RWPE2 (cell line): ENCODE measurements at regions not wholly inside any gene's neighbourhood (a gene's known extent, or its start where the extent isn't known, plus 50 kb on each side); places are given as distances from the start of the nearest gene placed in this dataset.

ENCODE experiments used
- ATAC-seq: fragments of 200-7000 bp; cut with Tn5 transposase; 3 replicates; pipeline ENCODE4 v1.9.1; 2021; ENCODE audit warnings: low read depth
- DNase-seq: peaks from one replicate; pipeline ENCODE4 v3.0.0-alpha.2; 2020; ENCODE audit warnings: low spot score
- H3K27ac ChIP-seq: fragments of 450-650 bp; 2 replicates; pipeline ENCODE4 v1.5.1; 2017; ENCODE audit warnings: mild to moderate bottlenecking; ENCODE audit not compliant: poor library complexity, severe bottlenecking
- H3K27me3 ChIP-seq: fragments of 250-450 bp; sonication (Bioruptor Pico); 2 replicates; pipeline ENCODE4 v1.5.1; 2021; ENCODE audit warnings: mild to moderate bottlenecking, moderate library complexity; ENCODE audit not compliant: insufficient read depth, poor library complexity, severe bottlenecking
- H3K36me3 ChIP-seq: fragments of 250-450 bp; sonication (Bioruptor Pico); 2 replicates; pipeline ENCODE4 v1.5.1; 2020; ENCODE audit warnings: low read depth, mild to moderate bottlenecking, moderate library complexity
- H3K4me1 ChIP-seq: fragments of 250-450 bp; sonication (Bioruptor Pico); 2 replicates; pipeline ENCODE4 v1.5.1; 2021; ENCODE audit warnings: mild to moderate bottlenecking, moderate library complexity; ENCODE audit not compliant: insufficient read depth, poor library complexity, severe bottlenecking
- H3K4me3 ChIP-seq: fragments of 250-450 bp; sonication (Bioruptor Pico); 2 replicates; pipeline ENCODE4 v1.5.1; 2021; ENCODE audit warnings: mild to moderate bottlenecking, moderate library complexity; ENCODE audit not compliant: severe bottlenecking
- H3K9me3 ChIP-seq: fragments of 250-450 bp; sonication (Bioruptor Pico); 2 replicates; pipeline ENCODE4 v1.5.1; 2021; ENCODE audit warnings: mild to moderate bottlenecking, moderate library complexity; ENCODE audit not compliant: severe bottlenecking
- CTCF ChIP-seq: fragments of 450-650 bp; IDR thresholded peaks from one replicate; pipeline ENCODE4 v1.5.1; 2017; ENCODE audit warnings: mild to moderate bottlenecking, moderate library complexity; ENCODE audit not compliant: poor library complexity, severe bottlenecking

DNA sequence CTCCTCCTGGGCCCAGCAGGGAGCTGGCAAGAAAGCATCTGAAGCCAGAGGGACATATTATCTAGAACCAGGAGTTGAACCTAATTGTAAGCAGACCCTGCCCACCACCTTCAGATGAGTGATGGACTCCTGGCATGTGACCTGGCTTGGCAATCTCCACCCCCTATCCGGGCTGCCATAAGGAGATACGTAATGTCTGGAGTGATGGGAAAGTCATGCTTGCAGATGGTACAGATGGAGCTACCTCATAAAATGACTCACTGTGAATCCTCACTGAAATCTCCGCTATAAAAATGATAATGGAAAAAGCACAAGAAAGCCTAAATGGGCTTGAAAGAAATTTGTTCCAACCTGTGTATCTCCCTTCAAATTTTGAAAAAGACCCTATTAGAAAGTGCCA lies 157.5 kb downstream of the DMRT2 start:
- ATAC-seq (peak; percentile 90), DNase-seq (no peak)
- TF ChIP-seq CTCF, result no peak
- peak overlapping the region; percentile 85 for H3K27ac ChIP-seq
- no peaks in the 10 kb centered on the region for H3K27me3 ChIP-seq
- no peaks in the 10 kb centered on the region for H3K9me3 ChIP-seq
- no peaks in the 10 kb centered on the region for H3K36me3 ChIP-seq
- no peak overlapping the region for H3K4me3 ChIP-seq
- H3K4me1 ChIP-seq, result peaks cover 9% of the 10 kb centered on the region

DNA sequence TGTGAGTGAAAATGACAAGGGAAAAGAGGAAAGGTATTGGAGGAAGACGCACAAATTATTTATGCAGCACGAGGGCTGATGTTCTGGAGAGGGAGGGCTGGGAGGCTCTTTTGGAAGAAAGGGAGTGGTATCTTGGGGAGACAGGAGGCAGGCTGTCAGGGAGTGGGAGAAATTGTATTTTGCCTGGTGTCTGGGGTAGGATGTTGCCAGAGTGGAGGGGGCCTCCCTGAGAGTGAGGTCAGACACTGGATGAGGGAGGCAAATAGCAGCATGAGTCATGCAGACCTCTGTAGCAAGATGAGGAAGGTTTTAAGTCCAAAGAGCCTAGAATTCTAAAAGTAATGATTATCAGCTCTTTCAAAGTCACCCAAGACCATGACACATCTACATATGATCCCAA lies 158.0 kb downstream of the DMRT2 start:
- no peak for TF ChIP-seq CTCF
- Histone ChIP-seq H3K27me3 (no peaks in the 10 kb centered on the region), H3K9me3 (no peaks in the 10 kb centered on the region), H3K4me3 (no peak overlapping the region), H3K27ac (peak overlapping the region; percentile 85), H3K36me3 (no peaks in the 10 kb centered on the region), H3K4me1 (peaks cover 9% of the 10 kb centered on the region)
- DNase-seq, result no peak
- peak; percentile 86 for ATAC-seq

DNA sequence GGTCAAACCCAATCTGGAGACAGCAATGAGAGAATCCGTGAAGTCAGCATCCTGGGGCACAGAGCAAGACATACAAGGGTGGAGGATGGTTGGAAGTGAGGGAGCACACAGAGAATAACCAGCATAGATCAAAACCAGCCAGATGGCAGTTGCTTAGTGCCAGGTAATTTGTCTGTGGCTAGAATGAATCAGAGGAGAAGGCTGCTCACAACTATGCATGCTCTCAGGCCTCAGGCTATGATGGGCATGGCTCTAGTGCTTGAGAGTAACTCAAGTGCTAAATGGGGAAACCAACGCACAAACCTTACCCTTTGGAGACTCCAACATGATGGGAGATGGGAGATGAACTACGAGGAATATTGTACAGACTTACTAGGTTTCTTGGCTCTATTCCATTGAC lies 160.8 kb downstream of the DMRT2 start:
- H3K27ac ChIP-seq, result no peak overlapping the region
- no peaks in the 10 kb centered on the region for H3K27me3 ChIP-seq
- peak; percentile 59 for ATAC-seq
- no peaks in the 10 kb centered on the region for H3K9me3 ChIP-seq
- no peak for DNase-seq
- no peaks in the 10 kb centered on the region for H3K36me3 ChIP-seq
- H3K4me3 ChIP-seq, result no peak overlapping the region
- TF ChIP-seq CTCF, result no peak
- H3K4me1 ChIP-seq, result peaks cover 11% of the 10 kb centered on the region

- ATAC-seq (peak; percentile 93), DNase-seq (no peak)
- Histone ChIP-seq H3K4me3 (no peak overlapping the region), H3K4me1 (peaks cover 28% of the 10 kb centered on the region), H3K9me3 (no peaks in the 10 kb centered on the region), H3K27ac (peak overlapping the region; percentile 82), H3K27me3 (no peaks in the 10 kb centered on the region), H3K36me3 (no peaks in the 10 kb centered on the region)
- no peak for TF ChIP-seq CTCF
Measured at GRCh38 chr9:1216532-1216931, 166.4 kb downstream of the DMRT2 start.

- no peaks in the 10 kb centered on the region for H3K27me3 ChIP-seq
- H3K9me3 ChIP-seq, result no peaks in the 10 kb centered on the region
- no peak for TF ChIP-seq CTCF
- H3K27ac ChIP-seq, result peak overlapping the region; percentile 82
- H3K4me1 ChIP-seq, result peaks cover 28% of the 10 kb centered on the region
- peak; percentile 31; the same call in 2 of the 3 replicates for ATAC-seq
- H3K36me3 ChIP-seq, result no peaks in the 10 kb centered on the region
- no peak overlapping the region for H3K4me3 ChIP-seq
- DNase-seq, result no peak
Measured at GRCh38 chr9:1217076-1217475, 166.9 kb downstream of the DMRT2 start.
